AG10803 (cell line): ENCODE measurements at regions not wholly inside any gene's neighbourhood (a gene's known extent, or its start where the extent isn't known, plus 50 kb on each side); places are given as distances from the start of the nearest gene placed in this dataset.

Experiments used
- DNase-seq: peaks from one replicate; pipeline ENCODE4 v3.0.0; 2010; ENCODE audit warnings: low read depth
- H3K4me3 ChIP-seq: 2 replicates; pipeline ENCODE4 v1.5.1; 2011; ENCODE audit warnings: mild to moderate bottlenecking, low read length, control low read depth
- CTCF ChIP-seq: conservative IDR thresholded peaks from 2 replicates; pipeline ENCODE4 v1.5.1; 2011; ENCODE audit warnings: mild to moderate bottlenecking, low read length, control low read depth, inconsistent platforms

- no peak for TF ChIP-seq CTCF
- no peak overlapping the region for H3K4me3 ChIP-seq
- DNase-seq = no peak
Observed at GRCh38 chr9:106326493-106326892, 536.5 kb upstream of the ZNF462 start.

- no peak for DNase-seq
- H3K4me3 ChIP-seq = no peak overlapping the region
Observed at GRCh38 chr9:106333481-106333880, 529.5 kb upstream of the ZNF462 start.

GRCh38 chr9:106334081-106334480 is 528.9 kb upstream of the ZNF462 start:
- DNase-seq = no peak
- no peak overlapping the region for H3K4me3 ChIP-seq
- no peak for TF ChIP-seq CTCF

More at GRCh38 chr9:106333481-106333880, 529.5 kb upstream of the ZNF462 start:
- TF ChIP-seq CTCF = no peak

- DNase-seq = no peak
- no peak for TF ChIP-seq CTCF
- H3K4me3 ChIP-seq = no peak overlapping the region
Observed at GRCh38 chr9:106339882-106340281, 523.1 kb upstream of the ZNF462 start.

- no peak for DNase-seq
- no peak for TF ChIP-seq CTCF
Observed at GRCh38 chr9:106350777-106351176, 512.2 kb upstream of the ZNF462 start.

GRCh38 chr9:106356924-106357323 is 506.0 kb upstream of the ZNF462 start:
- no peak overlapping the region for H3K4me3 ChIP-seq
- DNase-seq = no peak
- TF ChIP-seq CTCF = no peak

More at GRCh38 chr9:106350777-106351176, 512.2 kb upstream of the ZNF462 start:
- no peak overlapping the region for H3K4me3 ChIP-seq

GRCh38 chr9:106358331-106358730 is 504.6 kb upstream of the ZNF462 start:
- DNase-seq = no peak
- TF ChIP-seq CTCF = no peak
- no peak overlapping the region for H3K4me3 ChIP-seq
